Skeletal muscle tissue (tissue), 3 donors: ENCODE measurements at regions not wholly inside any gene's neighbourhood (a gene's known extent, or its start where the extent isn't known, plus 50 kb on each side); places are given as distances from the start of the nearest gene placed in this dataset.

ENCODE experiments used
- H3K27ac ChIP-seq: one replicate; pipeline ENCODE4 v1.7.0; 2013; ENCODE audit warnings: mild to moderate bottlenecking, low read depth, low read length, inconsistent platforms
- H3K27me3 ChIP-seq, 3 donors: one replicate each; pipeline ENCODE4 v1.7.0; 2013; ENCODE audit warnings: low read length in 3 of 3; ENCODE audit not compliant: control insufficient read depth in 3 of 3, insufficient read depth in 3 of 3
- H3K36me3 ChIP-seq, 3 donors: one replicate each; pipeline ENCODE4 v1.7.0; 2013; ENCODE audit warnings: low read length in 3 of 3; ENCODE audit not compliant: control insufficient read depth in 3 of 3, insufficient read depth in 3 of 3
- H3K4me1 ChIP-seq, 3 donors: one replicate each; pipeline ENCODE4 v1.7.0; 2013; ENCODE audit warnings: low read length in 3 of 3, mild to moderate bottlenecking in 3 of 3; ENCODE audit not compliant: control insufficient read depth in 3 of 3, insufficient read depth in 3 of 3
- H3K4me3 ChIP-seq, 3 donors: one replicate each; pipeline ENCODE4 v1.7.0; 2013; ENCODE audit warnings: low read length in 3 of 3
- H3K9ac ChIP-seq, 3 donors: one replicate each; pipeline ENCODE4 v1.7.0; 2013; ENCODE audit warnings: low read length in 3 of 3, mild to moderate bottlenecking in 3 of 3, moderate library complexity in 2 of 3, low read depth in 1 of 3
- H3K9me3 ChIP-seq, 3 donors: one replicate each; pipeline ENCODE4 v1.7.0; 2013; ENCODE audit warnings: low read length in 3 of 3; ENCODE audit not compliant: control insufficient read depth in 3 of 3
- donor health status: Osteomylitis.

- Histone ChIP-seq H3K27ac (no peak overlapping the region), H3K9ac (no peak overlapping the region), H3K27me3 (no peaks in the 10 kb centered on the region), H3K4me3 (no peak overlapping the region), H3K4me1 (no peaks in the 10 kb centered on the region), H3K36me3 (no peaks in the 10 kb centered on the region), H3K9me3 (peaks cover 0 to 2% (median 0%) of the 10 kb centered on the region in 3 donors)
These were observed 788.4 kb upstream of the FAM98A start for GRCh38 chr2:34387536-34387935.

GRCh38 chr2:34379586-34379985 is 780.5 kb upstream of the FAM98A start:
- H3K4me3 ChIP-seq: no peak overlapping the region

GRCh38 chr2:34373586-34374233 is 774.6 kb upstream of the FAM98A start:
- Histone ChIP-seq H3K9me3 (no peaks in the 10 kb centered on the region), H3K27me3 (no peaks in the 10 kb centered on the region), H3K9ac (no peak overlapping the region), H3K27ac (no peak overlapping the region), H3K4me3 (no peak overlapping the region), H3K4me1 (no peaks in the 10 kb centered on the region), H3K36me3 (no peaks in the 10 kb centered on the region)

More at GRCh38 chr2:34379586-34379985, 780.5 kb upstream of the FAM98A start:
- Histone ChIP-seq H3K9ac (no peak overlapping the region), H3K9me3 (no peaks in the 10 kb centered on the region), H3K36me3 (no peaks in the 10 kb centered on the region), H3K27ac (no peak overlapping the region), H3K4me1 (no peaks in the 10 kb centered on the region), H3K27me3 (no peaks in the 10 kb centered on the region)

GRCh38 chr2:34372967-34373366 is 773.9 kb upstream of the FAM98A start:
- Histone ChIP-seq H3K36me3 (no peaks in the 10 kb centered on the region), H3K4me1 (no peaks in the 10 kb centered on the region), H3K9ac (no peak overlapping the region), H3K4me3 (no peak overlapping the region), H3K27ac (no peak overlapping the region), H3K27me3 (no peaks in the 10 kb centered on the region), H3K9me3 (no peaks in the 10 kb centered on the region)

GRCh38 chr2:34371711-34372110 is 772.6 kb upstream of the FAM98A start:
- no peaks in the 10 kb centered on the region for H3K36me3 ChIP-seq
- no peak overlapping the region for H3K9ac ChIP-seq
- no peaks in the 10 kb centered on the region for H3K4me1 ChIP-seq
- H3K27ac ChIP-seq: no peak overlapping the region
- no peak overlapping the region for H3K4me3 ChIP-seq
- H3K27me3 ChIP-seq: no peaks in the 10 kb centered on the region
- H3K9me3 ChIP-seq: no peaks in the 10 kb centered on the region

GRCh38 chr2:34368304-34368703 is 769.2 kb upstream of the FAM98A start:
- H3K9me3 ChIP-seq: no peaks in the 10 kb centered on the region
- H3K36me3 ChIP-seq: no peaks in the 10 kb centered on the region
- H3K4me1 ChIP-seq: no peaks in the 10 kb centered on the region
- no peak overlapping the region for H3K4me3 ChIP-seq
- H3K9ac ChIP-seq: no peak overlapping the region
- H3K27me3 ChIP-seq: no peaks in the 10 kb centered on the region
- H3K27ac ChIP-seq: no peak overlapping the region

GRCh38 chr2:34365932-34366331 is 766.8 kb upstream of the FAM98A start:
- no peak overlapping the region for H3K9ac ChIP-seq
- no peaks in the 10 kb centered on the region for H3K4me1 ChIP-seq
- H3K27ac ChIP-seq: no peak overlapping the region
- H3K9me3 ChIP-seq: no peaks in the 10 kb centered on the region
- no peak overlapping the region for H3K4me3 ChIP-seq
- no peaks in the 10 kb centered on the region for H3K36me3 ChIP-seq
- H3K27me3 ChIP-seq: no peaks in the 10 kb centered on the region

- no peak overlapping the region for H3K9ac ChIP-seq
- no peaks in the 10 kb centered on the region for H3K36me3 ChIP-seq
- no peaks in the 10 kb centered on the region for H3K9me3 ChIP-seq
- no peak overlapping the region for H3K27ac ChIP-seq
- no peaks in the 10 kb centered on the region for H3K4me1 ChIP-seq
- no peaks in the 10 kb centered on the region for H3K27me3 ChIP-seq
- H3K4me3 ChIP-seq: no peak overlapping the region
These were observed 766.4 kb upstream of the FAM98A start for GRCh38 chr2:34365512-34365911.

GRCh38 chr2:34353509-34354113 is 754.5 kb upstream of the FAM98A start:
- H3K9me3 ChIP-seq: peaks cover 0 to 2% (median 0%) of the 10 kb centered on the region in 3 donors
- no peak overlapping the region for H3K27ac ChIP-seq
- H3K27me3 ChIP-seq: no peaks in the 10 kb centered on the region
- H3K36me3 ChIP-seq: no peaks in the 10 kb centered on the region
- no peak overlapping the region for H3K4me3 ChIP-seq
- H3K4me1 ChIP-seq: no peaks in the 10 kb centered on the region
- H3K9ac ChIP-seq: no peak overlapping the region

GRCh38 chr2:34349527-34349926 is 750.4 kb upstream of the FAM98A start:
- Histone ChIP-seq H3K36me3 (no peaks in the 10 kb centered on the region), H3K27me3 (no peaks in the 10 kb centered on the region)

More at GRCh38 chr2:34349527-34349926, 750.4 kb upstream of the FAM98A start:
- no peak overlapping the region for H3K4me3 ChIP-seq
- H3K27ac ChIP-seq: no peak overlapping the region
- H3K9me3 ChIP-seq: peaks cover 0 to 2% (median 0%) of the 10 kb centered on the region in 3 donors
- H3K4me1 ChIP-seq: no peaks in the 10 kb centered on the region
- H3K9ac ChIP-seq: no peak overlapping the region
